Tibial artery (tissue), 4 donors: ENCODE measurements at regions not wholly inside any gene's neighbourhood (a gene's known extent, or its start where the extent isn't known, plus 50 kb on each side); places are given as distances from the start of the nearest gene placed in this dataset.
A peak's percentile ranks its signal among the peaks of the same experiment; 100 is the strongest.
"Not testable (repeated sequence)": the region's sequence is repeated elsewhere in the genome, so short reads cannot be mapped to it uniquely, and the experiment has no call there.

Source experiments
- DNase-seq, 2 donors: peaks; one replicate each; pipeline ENCODE4 v3.0.0-alpha.2; 2019
- H3K27ac ChIP-seq, 2 donors: fragments of 200-600 bp; sonication (generic) in 1 of 2; 1 replicate in 1 of 2; 2 replicates in 1 of 2; pipeline ENCODE4 v1.5.1; 2018 to 2019; ENCODE audit warnings: mild to moderate bottlenecking in 1 of 2
- H3K27me3 ChIP-seq, 2 donors: fragments of 200-600 bp; sonication (generic) in 1 of 2; one replicate each; pipeline versions ENCODE4 v1.5.1 to v1.6.0; 2016 to 2019
- H3K36me3 ChIP-seq, 3 donors: fragments of 200-600 bp; sonication (generic) in 2 of 3; one replicate each; pipeline ENCODE4 v1.5.1; 2016 to 2019; ENCODE audit warnings: mild to moderate bottlenecking in 2 of 3
- H3K4me1 ChIP-seq, 4 donors: fragments of 200-600 bp; sonication (generic) in 2 of 4; 1 replicate in 3 of 4; 2 replicates in 1 of 4; pipeline ENCODE4 v1.5.1; 2016 to 2019
- H3K4me3 ChIP-seq, 2 donors: fragments of 200-600 bp; sonication (generic) in 1 of 2; 1 replicate in 1 of 2; 2 replicates in 1 of 2; pipeline ENCODE4 v1.5.1; 2018 to 2019; ENCODE audit warnings: mild to moderate bottlenecking in 2 of 2
- H3K9me3 ChIP-seq, 3 donors: fragments of 200-600 bp; sonication (generic) in 1 of 3; one replicate each; pipeline ENCODE4 v1.5.1; 2016 to 2019
- intact Hi-C: fragments of 100-400 bp; cut with DNase I; formaldehyde crosslinking; loops from one replicate; pipeline ENCODE4 v1.15.0; 2023; ENCODE audit warnings: low total_unique reads
- TF ChIP-seq, protein P1 (sequence below), 2 experiments: fragments of 200-600 bp in 1 of 2; fragments of 450-650 bp in 1 of 2; IDR thresholded peaks; one replicate each; pipeline ENCODE4 v1.5.1; 2017 to 2019; ENCODE audit warnings: antibody characterized with exemption in 2 of 2, mild to moderate bottlenecking in 1 of 2, moderate library complexity in 1 of 2

DNA sequence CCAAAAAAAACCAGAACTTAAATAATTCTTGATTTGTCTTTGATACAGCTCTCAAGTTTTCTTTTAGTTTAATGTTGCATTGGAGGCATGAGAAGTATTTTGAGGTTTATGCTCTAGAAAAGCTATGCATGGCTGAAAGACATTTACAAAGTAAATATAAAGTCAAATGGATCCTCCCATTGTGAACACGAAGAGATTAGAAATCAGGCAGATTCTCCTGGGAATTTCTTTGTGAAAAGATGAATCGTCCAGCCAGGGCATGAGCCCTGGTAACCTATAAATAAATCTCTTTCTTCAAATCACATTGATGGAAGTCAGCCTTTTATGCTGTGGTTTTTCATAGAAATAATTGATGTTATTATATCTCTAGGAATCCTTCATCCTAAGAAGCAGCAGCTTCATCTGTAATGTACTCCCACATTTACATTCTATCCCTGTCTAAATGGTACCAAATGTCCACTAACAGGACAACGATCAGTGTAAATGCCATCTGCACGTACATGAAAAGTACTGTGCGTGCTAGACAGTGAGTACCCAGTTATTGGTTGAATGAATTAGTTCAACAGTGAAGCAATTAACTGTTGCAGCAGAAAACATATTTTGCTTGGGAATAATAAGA, 143.6 kb downstream of the ALDH8A1 start:
- intact Hi-C loops: no loop called here
- DNase-seq: no peak
- H3K4me1 ChIP-seq: no peaks in the 10 kb centered on the region
- H3K36me3 ChIP-seq: no peaks in the 10 kb centered on the region
- TF ChIP-seq, protein P1, sequence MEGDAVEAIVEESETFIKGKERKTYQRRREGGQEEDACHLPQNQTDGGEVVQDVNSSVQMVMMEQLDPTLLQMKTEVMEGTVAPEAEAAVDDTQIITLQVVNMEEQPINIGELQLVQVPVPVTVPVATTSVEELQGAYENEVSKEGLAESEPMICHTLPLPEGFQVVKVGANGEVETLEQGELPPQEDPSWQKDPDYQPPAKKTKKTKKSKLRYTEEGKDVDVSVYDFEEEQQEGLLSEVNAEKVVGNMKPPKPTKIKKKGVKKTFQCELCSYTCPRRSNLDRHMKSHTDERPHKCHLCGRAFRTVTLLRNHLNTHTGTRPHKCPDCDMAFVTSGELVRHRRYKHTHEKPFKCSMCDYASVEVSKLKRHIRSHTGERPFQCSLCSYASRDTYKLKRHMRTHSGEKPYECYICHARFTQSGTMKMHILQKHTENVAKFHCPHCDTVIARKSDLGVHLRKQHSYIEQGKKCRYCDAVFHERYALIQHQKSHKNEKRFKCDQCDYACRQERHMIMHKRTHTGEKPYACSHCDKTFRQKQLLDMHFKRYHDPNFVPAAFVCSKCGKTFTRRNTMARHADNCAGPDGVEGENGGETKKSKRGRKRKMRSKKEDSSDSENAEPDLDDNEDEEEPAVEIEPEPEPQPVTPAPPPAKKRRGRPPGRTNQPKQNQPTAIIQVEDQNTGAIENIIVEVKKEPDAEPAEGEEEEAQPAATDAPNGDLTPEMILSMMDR (IDR thresholded peaks at IDR 0.05): no peak
- no peaks in the 10 kb centered on the region for H3K27me3 ChIP-seq
- H3K9me3 ChIP-seq: no peaks in the 10 kb centered on the region
- H3K4me3 ChIP-seq: no peak overlapping the region
- no peak overlapping the region for H3K27ac ChIP-seq

DNA sequence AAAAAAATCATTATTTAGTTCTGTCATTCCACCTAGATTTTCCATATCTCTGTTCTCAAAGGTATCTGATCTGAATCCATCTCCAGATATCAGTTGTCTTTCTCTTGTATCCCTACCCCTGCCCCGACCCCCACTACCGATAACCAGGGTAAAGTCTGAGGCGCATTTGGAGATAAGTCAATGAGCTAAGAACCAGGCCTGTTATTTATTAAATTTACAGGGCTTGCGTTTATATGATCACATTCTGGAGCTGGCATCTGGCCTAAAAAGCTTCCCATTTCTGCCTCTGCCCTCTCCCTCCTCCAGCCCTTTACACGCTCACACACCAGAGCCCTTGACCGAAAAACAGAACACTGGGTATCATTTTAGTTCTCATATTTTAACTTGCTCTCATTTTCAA, 144.7 kb downstream of the ALDH8A1 start:
- Histone ChIP-seq H3K4me1 (no peaks in the 10 kb centered on the region), H3K27me3 (no peaks in the 10 kb centered on the region), H3K9me3 (no peaks in the 10 kb centered on the region), H3K4me3 (no peak overlapping the region), H3K36me3 (no peaks in the 10 kb centered on the region), H3K27ac (no peak overlapping the region)
- no peak for DNase-seq
- TF ChIP-seq, protein P1 (IDR thresholded peaks at IDR 0.05): no peak
- intact Hi-C loops: no loop called here

DNA sequence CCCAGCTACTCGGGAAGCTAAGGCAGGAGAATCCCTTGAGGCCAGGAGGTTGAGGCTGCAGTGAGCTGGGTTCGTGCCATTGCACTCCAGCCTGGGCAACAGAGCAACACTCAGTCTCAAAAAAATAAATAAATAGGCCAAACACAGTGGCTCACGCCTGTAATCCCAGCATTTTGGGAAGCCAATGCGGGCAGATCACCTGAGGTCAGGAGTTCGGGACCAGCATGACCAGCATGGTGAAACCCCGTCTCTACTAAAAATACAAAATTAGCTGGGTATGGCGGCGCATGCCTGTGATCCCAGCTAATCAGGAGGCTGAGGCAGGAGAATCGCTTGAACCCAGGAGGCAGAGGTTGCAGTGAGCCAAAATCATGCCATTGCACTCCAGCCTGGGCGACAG, 145.6 kb downstream of the ALDH8A1 start:
- H3K27ac ChIP-seq, intact Hi-C loops, H3K4me1 ChIP-seq, H3K9me3 ChIP-seq, H3K36me3 ChIP-seq, DNase-seq, H3K27me3 ChIP-seq, H3K4me3 ChIP-seq: not testable (repeated sequence)

DNA sequence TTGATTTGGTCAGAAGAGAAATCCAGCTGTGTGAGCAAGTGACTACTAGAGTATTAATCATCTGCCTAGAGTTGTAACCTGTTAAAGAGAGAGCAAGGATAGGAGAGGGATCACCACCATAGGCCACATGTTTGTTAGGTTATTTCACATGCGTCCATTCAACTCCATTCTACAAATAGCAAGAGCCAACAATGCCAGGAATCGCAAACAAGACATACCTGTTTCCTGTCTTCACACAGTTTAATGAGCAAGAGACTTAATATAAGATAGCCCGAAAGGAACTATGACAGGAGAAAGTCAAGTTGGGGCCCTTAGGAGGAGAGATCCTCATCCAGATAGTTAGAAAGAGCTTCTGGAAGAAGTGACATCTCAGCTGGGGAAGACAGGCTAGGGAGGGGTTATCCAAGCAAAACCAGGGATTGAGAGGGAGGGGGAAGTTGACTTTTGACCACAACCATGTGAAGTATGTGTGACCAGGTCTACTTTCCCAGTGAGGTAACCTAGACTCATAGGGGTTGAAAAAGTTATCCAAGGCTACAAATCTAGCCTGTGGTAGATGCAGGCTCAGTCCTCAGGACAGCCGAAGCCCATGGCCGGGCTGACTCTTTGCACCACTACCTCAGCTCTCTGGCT, 147.4 kb downstream of the ALDH8A1 start:
- Histone ChIP-seq H3K9me3 (no peaks in the 10 kb centered on the region), H3K4me1 (peaks cover 0 to 9% (median 0%) of the 10 kb centered on the region in 4 donors), H3K4me3 (no peak overlapping the region), H3K27ac (no peak overlapping the region), H3K27me3 (no peaks in the 10 kb centered on the region), H3K36me3 (no peaks in the 10 kb centered on the region)
- TF ChIP-seq, protein P1 (IDR thresholded peaks at IDR 0.05): no peak
- intact Hi-C loops: no loop called here
- DNase-seq: no peak

DNA sequence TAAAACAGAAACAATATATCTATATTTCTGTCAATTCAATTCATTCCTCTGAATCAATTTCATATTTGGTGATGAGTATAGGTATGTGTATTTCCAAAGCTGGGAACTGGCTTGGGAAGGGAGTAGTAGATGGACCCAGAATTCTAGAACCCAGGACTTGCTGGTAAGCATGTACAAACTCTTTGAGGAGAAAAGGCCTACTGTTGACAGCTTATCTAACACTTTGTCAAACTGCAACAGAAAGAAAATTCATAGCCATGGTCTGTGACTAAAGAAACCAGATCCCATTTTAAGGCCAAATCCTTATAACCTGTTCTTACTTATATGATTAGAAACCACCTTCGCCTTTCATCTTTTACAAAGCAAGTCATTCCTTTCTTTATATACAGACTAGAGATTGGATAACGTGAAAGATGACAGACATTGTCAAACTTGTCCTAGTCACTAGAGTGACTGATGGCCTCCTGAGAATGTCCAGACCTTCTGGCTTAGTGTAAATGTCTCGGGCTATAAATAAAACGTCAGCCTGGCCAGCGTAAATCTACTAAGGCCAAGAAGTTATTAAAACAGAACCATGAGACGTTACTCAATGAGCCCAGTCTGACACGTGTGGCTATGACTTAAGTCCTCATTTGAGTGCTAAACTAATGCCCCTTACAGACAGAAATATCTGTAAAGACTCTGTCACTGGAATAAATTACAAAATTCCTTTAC, 152.3 kb downstream of the ALDH8A1 start:
- DNase-seq: peak in 1 of 2 donors; percentile 56
- Histone ChIP-seq H3K4me1 (peaks cover 0 to 19% (median 7%) of the 10 kb centered on the region in 4 donors), H3K4me3 (no peak overlapping the region), H3K9me3 (no peaks in the 10 kb centered on the region), H3K36me3 (no peaks in the 10 kb centered on the region), H3K27ac (peak overlapping the region; percentile 28 to 57), H3K27me3 (no peaks in the 10 kb centered on the region)
- TF ChIP-seq, protein P1 (IDR thresholded peaks at IDR 0.05): no peak
- intact Hi-C loops: no loop called here

DNA sequence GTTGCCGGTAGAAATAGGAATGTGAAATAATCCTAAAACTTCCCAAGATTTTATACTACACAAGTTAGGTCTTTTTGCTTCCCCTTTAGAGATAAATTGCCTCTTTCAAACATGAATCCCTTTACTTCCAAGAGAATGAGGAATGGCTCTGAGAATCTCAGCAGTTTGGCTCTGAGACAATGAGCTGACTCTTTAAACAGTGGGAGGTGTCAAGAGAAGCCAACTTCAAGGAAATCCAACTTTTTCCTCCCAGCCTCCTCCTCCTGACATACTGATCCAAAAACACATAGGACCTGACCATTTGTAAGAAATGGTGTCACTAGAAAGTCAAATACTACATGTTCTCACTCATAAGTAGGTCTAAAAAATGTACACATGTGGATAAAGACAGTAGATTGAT, 154.2 kb downstream of the ALDH8A1 start:
- Histone ChIP-seq H3K27me3 (no peaks in the 10 kb centered on the region), H3K27ac (peak overlapping the region in 1 of 2 donors; percentile 11), H3K36me3 (no peaks in the 10 kb centered on the region), H3K4me3 (no peak overlapping the region), H3K4me1 (peaks cover 0 to 19% (median 7%) of the 10 kb centered on the region in 4 donors), H3K9me3 (peaks cover 0 to 11% (median 9%) of the 10 kb centered on the region in 3 donors)
- no peak for DNase-seq
- TF ChIP-seq, protein P1 (IDR thresholded peaks at IDR 0.05): no peak
- intact Hi-C loops: no loop called here
